ENCODE measurements at regions not wholly inside any gene's neighbourhood (a gene's known extent, or its start where the extent isn't known, plus 50 kb on each side); places are given as distances from the start of the nearest gene placed in this dataset.
"Not testable (repeated sequence)": the region's sequence is repeated elsewhere in the genome, so short reads cannot be mapped to it uniquely, and the experiment has no call there.

DNA sequence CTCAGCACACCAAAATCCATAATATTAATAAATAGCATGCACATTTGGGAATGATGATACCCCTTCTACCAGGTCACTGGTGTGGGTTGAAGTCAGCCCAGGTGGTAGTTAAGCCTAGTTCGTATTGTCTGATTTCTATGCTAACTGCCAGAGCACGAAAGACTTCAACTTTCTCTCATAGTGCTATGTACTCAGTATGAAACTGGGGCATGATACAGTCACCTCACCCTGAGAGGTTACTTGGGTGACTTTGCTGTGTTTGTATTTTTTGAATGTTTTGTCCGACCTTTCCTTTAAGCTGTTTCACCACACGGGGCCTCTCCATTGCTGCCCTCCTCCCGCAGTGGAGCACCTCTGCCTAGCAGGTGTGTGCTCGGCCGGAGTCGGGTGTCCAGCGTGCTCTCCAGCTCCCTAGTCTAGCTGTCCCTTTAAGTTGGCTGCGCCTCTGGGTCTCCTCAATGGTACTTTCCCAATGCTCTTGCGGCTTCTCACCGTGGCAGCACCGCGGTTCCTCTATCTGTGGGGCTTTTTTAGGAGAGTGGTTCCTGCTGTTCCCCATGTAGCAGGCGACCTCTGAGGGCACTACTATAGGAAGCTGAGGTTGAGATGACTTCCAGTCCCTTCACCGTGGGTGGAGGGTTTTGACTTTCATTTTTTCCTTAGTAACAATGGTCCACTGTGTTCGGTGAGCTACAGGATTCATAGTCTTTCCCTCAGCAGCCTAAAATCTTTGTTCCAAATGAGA, 524.0 kb upstream of the PFKP start:
- DNase-seq (ENCODE audit: low spot score), result no peak

DNA sequence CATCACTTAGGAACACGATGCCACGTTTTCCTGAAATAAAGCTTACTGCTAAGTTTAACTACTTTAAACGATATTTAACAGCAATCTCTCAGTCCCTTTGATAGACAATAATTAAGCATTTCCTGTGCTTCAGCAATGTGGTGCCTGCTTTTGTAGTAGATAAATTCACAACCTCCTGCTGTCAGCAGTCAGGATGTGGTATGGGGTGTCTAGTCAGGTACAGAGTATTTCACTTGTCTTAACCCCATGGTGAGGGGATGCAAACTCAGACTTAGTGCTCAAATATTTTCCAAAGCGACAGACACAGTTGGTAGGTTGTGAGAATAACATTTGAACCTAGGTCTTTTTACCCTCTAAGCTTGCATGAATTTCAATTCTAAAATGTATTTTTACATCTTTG, 526.2 kb upstream of the PFKP start:
- DNase-seq (ENCODE audit: low spot score), result no peak

DNA sequence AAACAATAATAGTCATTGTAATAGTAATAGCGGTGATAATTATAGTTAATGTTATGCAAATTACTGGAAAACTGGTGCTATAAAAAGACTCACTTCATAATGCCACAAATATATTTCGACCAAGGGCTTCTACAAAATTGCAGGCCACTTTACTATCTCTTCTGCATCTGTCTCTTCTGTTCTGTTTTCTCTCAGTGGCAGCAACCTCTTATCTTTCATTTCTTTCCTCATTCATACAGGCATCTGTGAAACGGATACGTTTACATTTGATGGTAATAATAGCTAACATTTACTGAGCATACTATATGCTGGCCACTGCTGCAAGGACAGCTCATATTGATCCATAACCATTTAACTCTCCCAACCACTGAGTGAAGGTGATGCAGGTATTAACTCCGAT, 537.4 kb upstream of the PFKP start:
- no peak for DNase-seq (ENCODE audit: low spot score)

DNA sequence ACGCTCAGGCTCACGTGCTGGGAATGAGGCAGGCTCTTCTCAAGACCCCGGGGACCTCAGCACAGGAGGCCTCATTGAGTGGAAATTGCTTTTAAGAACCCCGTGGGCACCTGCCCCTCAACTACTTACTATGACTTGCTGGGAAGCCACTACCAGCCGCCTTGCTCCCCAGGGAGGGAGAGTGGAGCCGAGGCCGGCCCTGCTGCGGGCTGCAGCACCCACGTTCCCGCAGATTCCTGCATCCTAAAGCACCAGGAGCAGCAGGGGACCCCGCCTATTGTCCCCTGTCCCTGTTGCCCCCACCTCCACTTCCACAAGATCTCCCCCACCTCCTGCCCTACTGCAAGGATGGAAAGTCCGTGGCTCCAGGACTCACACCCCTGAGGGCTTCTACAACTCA, 541.6 kb upstream of the PFKP start:
- no peak for DNase-seq (ENCODE audit: low spot score)

DNA sequence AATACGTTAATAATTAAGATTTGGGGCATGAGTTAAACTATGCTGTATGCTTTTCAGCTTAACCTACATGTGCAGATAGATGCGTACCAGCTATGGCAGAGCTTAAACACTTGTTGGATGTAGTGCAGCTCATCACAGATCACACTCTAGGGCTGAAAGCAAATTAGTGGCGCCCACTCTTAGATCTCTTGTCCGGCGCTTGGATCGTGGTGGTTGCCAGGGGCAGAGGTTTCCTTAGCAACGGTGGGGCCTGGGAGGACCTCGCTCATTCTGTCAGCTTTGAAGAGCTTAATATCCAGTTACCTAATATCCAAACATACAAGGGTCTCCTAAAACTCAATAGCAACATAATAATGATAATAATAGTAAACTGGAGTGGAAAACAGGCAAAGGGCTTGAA, 548.2 kb upstream of the PFKP start:
- DNase-seq (ENCODE audit: low spot score), result no peak

DNA sequence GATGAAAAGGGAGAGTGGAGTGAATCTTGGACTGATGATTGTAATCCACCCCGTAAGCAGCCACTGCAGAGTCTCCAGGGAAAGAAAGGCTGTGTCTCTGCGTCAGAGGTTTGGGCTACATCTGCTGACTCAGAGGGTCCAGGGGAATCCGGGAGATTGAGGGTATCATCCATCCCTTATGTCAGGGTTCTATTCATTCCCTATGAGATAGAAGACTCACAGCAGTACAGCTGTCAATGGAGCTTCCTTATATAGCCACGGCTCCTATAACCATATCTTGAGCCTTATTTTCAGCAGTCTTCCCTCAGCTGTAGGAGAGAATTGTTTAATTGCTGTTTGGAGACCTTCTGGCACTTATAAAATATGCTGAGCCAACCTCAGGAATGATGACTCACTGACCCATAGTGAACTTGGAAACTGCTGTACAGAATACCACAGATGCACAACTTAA, 558.2 kb upstream of the PFKP start:
- DNase-seq (ENCODE audit: low spot score), result no peak

DNA sequence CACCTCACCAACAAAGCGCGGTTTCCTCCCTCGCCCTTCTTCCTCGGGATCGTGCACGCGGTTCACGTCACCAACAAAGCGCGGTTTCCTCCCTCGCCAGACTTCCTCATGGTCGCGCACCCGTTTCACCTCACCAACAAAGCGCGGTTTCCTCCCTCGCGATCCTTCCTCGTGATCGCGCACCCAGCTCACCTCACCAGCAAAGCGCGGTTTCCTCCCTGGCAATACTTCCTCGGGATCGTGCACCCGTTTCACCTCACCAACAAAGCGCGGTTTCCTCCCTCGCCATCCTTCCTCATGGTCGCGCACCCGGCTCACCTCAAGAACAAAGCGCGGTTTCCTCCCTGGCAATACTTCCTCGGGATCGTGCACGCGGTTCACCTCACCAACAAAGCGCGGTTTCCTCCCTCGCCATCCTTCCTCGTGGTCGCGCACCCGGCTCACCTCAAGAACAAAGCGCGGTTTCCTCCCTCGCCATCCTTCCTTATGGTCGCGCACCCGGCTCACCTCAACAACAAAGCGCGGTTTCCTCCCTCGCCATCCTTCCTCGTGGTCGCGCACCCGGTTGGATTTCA, 565.9 kb upstream of the PFKP start:
- not testable (repeated sequence) for DNase-seq (ENCODE audit: low spot score)

DNA sequence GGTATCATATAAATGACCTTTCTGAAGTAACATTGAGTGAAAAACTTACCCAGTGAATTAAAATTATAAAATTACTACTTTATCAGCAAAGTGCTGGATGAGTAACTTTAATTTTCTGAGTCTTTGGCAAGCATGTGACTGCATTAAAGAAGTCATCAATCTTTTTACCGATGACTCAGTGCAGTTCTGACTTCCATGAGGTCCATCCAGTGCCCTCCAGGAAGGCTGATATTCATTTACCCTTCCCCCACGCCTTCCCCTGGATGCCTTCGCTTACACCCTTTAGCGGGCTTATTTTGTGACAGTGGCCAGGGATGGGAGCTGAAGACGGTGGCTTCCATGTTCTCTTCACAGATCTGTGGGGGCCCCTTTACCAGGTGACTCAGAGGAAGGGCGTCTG, 572.9 kb upstream of the PFKP start:
- no peak for DNase-seq (ENCODE audit: low spot score)

DNA sequence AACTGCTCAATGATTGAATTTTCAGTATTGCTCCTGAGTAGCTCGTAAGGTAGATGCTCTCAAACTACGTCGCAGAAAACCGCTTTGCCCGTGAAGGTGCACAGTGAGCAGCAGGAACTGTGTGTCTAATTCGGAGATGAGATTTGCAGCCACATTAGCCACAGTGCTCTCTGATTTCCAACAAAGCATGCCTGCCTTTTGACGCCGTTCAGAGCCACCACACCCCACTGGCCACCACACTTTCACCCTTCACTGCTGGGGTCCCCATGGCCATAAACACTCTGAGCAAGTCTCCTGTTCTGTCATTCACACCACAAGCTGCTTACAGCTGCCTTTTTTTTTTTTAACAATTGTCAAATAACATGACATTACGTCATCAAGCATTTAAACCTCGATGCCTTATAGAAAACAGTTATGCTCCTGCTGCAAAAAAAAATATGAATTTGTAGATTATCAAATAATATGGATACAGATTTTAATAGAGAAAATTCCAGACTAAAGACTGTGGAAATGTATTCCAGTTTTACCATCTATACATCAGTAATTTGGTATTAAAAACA, 578.8 kb upstream of the PFKP start:
- DNase-seq (ENCODE audit: low spot score), result no peak

DNA sequence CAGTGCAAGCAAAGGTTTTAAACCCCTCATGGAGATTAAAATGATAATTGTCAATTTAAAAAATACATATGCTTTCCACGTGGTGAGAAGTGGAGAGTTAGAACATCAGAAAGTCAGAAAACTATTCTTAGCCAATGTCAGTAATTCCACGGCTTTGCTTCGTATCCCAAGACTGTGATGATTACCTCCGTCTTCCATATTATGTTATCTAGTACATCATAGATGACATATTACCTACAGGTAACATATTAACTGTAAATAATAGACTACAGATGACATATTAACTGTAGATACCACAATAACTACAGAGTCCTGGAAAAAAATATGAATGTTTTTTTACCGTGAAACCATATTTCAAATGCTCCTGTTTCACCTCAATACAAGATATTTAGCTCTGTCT, 579.4 kb upstream of the PFKP start:
- no peak for DNase-seq (ENCODE audit: low spot score)

DNA sequence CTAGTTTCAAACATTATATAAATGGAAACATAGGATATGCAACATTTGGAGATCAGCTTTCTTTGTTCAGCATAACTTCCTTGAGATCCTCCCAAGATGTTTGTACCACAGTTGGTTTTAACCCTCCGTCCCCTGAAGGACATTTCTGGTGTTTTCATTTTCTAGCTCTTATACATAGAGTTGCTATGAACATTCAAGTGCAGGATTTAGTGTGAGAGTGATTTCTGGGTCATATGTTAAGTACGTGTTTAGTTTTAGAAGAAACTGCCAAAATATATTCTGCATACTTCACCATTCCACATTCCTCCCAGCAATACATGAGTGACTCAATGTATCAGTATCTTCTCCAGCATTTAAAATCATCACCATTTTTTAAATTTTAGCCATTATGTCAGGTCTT, 588.7 kb upstream of the PFKP start:
- no peak for DNase-seq (ENCODE audit: low spot score)

DNA sequence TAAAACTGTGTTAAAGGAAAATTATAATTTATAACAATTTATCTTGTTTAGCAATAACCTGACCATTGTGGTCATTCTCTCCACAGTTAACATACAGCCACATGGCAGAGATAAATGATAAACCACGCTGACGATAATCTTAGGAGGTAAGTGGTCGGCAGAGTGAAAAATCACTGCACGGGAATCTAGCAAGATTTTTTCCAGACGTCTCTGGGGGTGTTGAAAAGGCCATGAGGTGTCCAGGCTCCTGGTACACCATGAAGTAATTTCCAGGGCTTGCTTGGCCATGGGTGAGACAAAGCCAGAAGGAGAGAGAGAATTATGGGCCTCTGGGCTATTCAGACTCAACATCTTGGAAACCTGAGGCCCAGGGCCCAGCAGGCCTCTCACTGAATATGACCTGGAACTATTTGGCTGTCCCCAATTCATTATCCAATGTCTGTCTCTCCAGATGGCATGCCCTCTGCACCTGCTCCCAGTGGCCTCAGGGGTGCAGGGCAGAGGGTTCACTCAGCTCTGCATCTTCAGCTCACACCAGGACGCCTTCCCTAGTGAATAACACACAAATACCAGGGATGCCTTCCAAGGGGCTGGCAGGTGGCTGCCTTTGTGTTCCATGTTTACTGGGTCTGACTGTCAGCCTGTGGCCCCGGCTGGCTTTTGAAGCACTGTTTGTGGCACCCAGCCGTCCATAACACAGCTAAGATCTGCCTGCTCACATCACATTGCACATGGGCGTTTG, 590.4 kb upstream of the PFKP start:
- DNase-seq (ENCODE audit: low spot score), result no peak

DNA sequence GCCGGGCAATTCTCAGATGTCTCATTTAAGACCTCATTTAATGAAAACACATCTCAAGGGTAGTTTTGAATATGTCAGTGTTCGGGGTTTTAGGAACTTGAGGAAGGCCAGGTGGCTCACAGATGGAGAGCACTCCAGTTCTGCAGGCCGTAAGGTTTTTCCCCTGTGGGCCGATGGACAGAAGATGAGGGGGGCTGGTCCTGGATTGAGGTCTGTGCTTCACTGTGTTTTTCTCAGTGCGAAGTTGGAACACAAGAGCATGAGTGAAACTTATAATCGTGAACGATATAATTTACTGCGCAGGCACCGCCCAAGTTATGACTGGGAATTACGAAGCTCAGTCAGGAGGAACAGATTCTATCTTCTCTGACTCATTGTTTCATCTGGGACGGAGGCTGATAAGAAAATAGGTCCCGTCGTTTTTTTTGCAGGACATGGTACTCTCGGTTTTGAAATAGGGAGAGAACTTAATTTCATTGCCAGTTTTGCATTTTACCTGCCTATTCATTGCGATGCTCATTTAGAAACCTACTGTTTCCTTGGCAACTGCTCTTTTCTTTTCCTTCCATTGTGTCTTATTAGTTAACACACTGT, 591.0 kb upstream of the PFKP start:
- DNase-seq (ENCODE audit: low spot score), result no peak

DNA sequence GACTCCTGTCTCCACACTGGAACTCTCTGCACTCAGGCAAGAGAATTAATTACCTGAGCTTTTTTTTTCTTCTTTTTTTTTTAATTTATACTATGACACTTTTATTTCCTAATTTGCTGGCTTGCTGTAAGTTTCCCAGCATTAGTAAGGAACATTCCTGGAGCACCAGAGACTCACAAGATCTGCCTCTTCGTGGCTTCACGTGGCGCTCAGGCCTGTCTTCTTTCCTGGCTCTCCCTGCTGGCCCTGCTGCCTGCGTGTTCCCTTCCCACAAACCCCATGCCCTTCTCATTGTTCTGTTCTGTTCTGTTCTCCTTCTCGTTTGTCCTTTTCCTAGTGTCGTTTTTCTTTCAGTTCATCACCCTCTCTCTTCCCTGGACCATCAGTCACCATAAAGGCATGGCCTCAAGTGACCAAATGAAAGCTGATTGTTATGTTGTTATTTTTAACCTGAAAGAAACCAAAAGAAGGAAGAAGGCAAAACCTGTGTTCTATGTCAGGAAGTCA, 591.6 kb upstream of the PFKP start:
- no peak for DNase-seq (ENCODE audit: low spot score)

DNA sequence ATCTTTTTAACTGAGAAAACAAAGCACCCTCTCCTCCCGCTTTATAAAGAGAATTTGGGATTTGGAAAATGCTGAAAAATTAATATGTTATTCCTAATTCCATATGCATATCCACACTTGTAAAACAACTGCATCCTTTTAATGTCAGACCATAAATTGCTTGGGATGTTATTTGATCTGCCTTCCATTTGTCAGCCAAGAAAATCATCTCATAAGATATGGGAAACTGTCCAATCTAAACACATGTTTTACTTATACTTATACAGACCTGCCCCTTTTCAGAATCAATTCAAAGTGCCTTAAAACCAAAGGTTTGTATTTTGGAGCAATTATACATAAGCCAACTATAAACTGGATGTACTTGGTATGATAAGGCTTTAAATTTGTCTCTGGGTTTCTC, 595.5 kb upstream of the PFKP start:
- no peak for DNase-seq (ENCODE audit: low spot score)

DNA sequence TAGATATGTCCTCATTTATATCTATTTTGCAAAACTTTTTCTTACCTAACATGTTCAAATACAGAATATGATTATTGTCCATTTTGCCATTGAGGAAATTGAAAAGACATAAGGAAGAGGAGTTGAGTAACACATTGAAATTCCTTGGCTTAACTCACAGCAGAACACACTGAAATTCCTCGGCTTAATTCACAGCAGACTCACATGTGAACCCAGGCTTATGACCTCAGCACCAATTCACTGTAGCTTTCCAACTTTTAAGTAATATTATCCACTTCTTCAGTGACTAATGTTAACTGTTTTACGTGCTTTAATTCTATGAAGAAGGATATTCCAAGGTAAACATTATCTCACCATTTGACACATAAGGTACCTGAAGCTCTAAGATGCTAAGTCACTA, 597.5 kb upstream of the PFKP start:
- DNase-seq (ENCODE audit: low spot score), result no peak

DNA sequence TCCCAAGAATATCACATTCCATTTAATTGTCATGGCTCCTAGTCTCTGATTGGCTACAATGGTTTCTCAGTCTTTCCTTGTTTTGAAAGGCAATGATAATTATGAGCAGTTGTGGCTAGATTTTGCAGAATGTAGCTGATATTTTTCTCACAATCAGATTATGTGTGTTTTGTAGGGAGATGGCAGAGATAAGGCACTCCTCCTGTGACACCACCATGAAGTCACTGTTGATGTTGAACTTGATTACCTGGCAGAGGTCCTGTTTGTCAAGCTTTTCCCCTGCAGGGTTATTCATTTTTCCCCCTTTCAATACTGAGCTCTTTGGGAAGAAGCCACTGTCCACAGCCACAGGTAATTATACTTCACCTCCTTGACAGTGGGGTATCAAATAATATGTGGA, 602.9 kb upstream of the PFKP start:
- no peak for DNase-seq (ENCODE audit: low spot score)

DNA sequence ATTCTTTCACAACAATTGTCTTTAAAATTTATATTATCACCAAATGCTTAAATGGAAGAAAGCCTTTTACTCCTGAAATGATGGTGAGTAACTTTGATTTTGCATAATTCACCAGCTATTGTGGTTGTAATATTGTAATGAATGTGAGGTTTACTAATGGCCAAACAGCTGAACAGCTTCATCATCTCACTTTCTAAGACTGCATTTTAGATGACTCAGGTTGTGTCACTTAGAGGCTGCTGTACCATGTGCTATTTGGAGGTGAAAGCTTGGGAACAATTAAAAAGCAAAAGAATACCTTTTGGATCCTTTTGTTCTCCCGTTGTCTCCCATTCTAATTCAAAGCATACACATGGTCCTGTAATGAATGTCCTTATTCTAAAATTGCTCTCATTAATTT, 604.0 kb upstream of the PFKP start:
- no peak for DNase-seq (ENCODE audit: low spot score)

DNA sequence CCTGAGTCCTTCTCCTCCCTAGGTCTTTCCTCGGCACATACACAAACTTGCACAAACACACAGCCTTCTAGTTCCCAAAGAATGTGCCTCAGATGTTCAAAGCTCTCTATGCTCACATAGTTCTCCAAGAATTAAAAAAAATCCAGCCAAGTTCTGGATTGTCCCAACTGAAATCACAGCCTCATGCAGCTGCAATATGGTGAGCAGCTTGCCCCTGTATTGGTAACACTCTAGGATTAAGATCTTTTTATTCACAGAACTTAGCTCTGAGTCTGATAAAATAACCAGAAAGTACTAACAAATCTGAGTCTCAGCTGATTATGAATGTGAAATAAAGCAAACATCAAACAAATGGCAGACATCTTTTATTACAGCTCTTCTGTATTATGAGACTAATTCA, 604.8 kb upstream of the PFKP start:
- no peak for DNase-seq (ENCODE audit: low spot score)

DNA sequence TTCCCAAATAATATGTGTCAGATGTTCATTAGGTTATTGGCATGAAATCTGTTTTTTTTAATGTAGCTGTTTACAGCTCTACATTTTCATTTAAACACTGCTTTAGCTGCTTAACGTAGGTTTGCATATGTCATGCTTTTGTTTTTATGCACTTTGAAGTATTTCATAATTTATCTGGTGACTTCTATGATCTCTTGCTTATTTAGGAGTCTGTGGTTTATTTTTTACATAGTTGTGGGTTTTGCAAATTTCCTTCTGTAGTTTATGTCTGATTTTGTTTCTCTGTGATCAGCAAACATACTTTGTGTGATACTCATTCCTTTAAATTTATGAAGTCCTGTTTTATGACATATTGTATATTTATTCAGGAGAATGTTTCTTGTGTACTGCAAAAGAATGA, 606.5 kb upstream of the PFKP start:
- no peak for DNase-seq (ENCODE audit: low spot score)

DNA sequence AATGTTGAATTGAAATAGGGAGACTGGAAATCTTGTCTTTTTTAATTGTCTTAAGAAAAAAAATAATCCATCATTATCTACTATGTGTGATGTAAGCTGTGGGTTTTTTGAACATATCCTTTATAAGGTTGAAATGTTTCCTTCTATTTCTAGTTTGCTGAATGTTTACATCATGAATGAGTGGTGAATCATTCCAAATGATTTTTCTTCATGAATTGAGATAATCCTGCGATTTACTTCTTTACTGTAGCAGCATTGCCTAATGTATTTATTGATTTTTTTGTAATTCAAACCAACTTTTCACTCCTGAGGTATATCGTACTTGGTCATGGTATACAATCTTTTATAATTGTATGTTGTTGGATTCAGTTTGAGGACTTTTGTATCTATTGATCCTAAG, 607.6 kb upstream of the PFKP start:
- no peak for DNase-seq (ENCODE audit: low spot score)

DNA sequence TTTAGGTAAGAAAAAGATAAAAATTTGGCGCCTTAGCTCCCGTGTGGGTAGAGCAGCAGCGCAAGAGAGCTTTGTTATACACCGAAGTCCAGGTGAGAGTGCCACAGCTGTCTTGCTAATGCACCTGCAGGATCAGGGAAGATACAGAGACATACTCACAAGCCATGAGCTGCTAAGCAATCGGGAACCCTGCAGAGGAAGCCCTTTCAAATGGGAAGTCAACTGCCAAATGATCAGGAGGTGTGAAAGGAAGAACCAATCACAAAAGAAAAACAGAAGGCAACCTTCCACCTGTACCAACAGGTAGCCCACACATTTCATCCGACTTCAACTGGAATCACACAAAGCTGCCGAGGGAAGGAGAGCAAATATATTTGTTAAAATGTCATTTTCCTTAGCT, 610.5 kb upstream of the PFKP start:
- DNase-seq (ENCODE audit: low spot score), result no peak

DNA sequence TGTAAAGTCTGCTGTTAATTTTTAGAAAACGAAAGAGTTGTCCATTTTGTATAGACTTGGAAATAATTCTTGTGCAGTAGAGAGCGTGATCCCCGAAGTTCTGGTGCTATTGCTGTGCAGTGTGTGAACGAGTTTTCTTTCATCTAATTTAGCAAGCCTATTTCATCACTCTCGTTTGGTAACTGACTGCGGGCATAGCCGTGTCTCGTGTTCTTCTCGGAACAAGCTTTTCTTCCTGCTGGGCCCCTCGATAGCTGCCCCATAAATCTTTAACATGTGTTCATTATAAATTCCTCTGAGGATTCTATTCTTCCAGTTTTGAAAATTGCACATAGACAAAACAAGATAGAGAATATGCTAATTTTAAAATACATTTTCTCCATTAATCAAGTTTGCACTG, 622.0 kb upstream of the PFKP start:
- DNase-seq (ENCODE audit: low spot score), result no peak
